WERI-Rb-1 (cell line): ENCODE measurements at regions not wholly inside any gene's neighbourhood (a gene's known extent, or its start where the extent isn't known, plus 50 kb on each side); places are given as distances from the start of the nearest gene placed in this dataset.

Experiments
- DNase-seq: peaks from one replicate; pipeline ENCODE4 v3.0.0-alpha.2; 2020
- H3K27ac ChIP-seq: fragments of 250-450 bp; sonication (Bioruptor Pico); 2 replicates; pipeline ENCODE4 v1.5.1; 2020; ENCODE audit warnings: mild to moderate bottlenecking, moderate library complexity
- H3K27me3 ChIP-seq: fragments of 250-450 bp; sonication (Bioruptor Pico); 2 replicates; pipeline ENCODE4 v1.5.1; 2021; ENCODE audit warnings: mild to moderate bottlenecking, low read depth, moderate library complexity; ENCODE audit not compliant: insufficient read depth, severe bottlenecking
- H3K36me3 ChIP-seq: fragments of 250-450 bp; sonication (Bioruptor Pico); 2 replicates; pipeline ENCODE4 v1.5.1; 2020; ENCODE audit warnings: mild to moderate bottlenecking, moderate library complexity
- H3K4me3 ChIP-seq: 2 replicates; pipeline ENCODE4 v1.5.1; 2011; ENCODE audit warnings: low read depth, mild to moderate bottlenecking, control low read depth, low read length
- H3K9me3 ChIP-seq: fragments of 250-450 bp; sonication (Bioruptor Pico); 2 replicates; pipeline ENCODE4 v1.5.1; 2021; ENCODE audit warnings: mild to moderate bottlenecking, moderate library complexity; ENCODE audit not compliant: severe bottlenecking
- TF ChIP-seq, protein P1 (sequence below): IDR thresholded peaks from 2 replicates; pipeline ENCODE4 v1.5.1; 2011; ENCODE audit warnings: low read depth, mild to moderate bottlenecking, control low read depth, inconsistent platforms, low read length

DNA sequence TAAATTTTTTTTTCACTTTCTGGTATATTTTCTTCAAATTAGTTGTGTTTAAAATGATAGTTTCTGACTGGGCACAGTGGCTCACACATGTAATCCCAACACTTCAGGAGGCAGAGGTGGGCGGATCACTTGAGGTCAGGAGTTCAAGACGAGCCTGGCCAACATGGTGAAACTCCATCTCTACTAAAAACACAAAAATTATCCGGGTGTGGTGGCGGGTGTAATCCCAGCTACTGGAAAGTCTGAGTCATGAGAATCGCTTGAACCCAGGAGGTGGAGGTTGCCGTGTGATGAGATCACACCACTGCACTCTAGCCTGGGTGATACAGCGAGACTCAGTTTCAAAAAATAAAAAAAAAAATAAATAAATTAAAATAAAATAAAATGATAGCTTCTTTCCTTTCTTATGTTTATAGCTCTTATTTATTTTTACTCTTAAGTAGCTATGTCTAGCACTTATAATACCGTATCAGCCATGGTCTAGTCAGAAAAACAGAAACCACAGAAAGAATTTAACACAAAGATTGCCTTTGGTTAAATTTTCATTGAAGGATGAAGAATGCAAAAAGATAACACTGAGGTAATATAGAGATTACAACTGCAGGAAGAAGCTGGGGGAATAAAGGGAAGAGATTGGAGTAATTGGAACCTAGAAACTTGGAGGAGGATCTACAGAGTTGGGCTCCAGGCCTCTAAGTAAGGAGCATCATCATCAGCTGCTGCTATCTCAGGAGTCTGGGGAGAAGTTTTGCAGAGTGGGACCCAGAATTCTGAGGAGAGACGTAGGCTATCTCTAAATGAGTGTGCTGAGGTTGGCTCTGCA is 54.7 kb upstream of the MBOAT2 start:
- no peak for DNase-seq

DNA sequence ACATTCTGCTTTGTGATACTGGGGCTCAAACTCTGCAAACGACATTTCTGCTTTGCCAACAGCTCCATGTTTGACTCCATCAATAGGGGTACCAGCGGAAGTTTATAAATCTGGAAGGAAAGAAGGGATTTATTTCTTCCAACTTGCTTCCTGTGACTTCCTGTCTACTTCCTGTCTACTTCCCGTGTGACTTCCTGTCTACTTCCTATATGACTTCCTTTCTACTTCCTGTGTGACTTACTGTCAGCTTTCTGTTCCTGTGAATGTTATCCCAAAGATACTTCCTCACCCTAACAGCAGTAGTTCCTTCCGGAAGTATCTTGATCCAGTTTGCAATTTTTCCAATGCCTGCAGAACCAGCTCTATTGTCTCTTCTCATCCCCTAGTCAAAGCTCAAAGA is 52.0 kb upstream of the MBOAT2 start:
- no peak overlapping the region for H3K4me3 ChIP-seq
- H3K27ac ChIP-seq = no peak overlapping the region
- TF ChIP-seq, protein P1, sequence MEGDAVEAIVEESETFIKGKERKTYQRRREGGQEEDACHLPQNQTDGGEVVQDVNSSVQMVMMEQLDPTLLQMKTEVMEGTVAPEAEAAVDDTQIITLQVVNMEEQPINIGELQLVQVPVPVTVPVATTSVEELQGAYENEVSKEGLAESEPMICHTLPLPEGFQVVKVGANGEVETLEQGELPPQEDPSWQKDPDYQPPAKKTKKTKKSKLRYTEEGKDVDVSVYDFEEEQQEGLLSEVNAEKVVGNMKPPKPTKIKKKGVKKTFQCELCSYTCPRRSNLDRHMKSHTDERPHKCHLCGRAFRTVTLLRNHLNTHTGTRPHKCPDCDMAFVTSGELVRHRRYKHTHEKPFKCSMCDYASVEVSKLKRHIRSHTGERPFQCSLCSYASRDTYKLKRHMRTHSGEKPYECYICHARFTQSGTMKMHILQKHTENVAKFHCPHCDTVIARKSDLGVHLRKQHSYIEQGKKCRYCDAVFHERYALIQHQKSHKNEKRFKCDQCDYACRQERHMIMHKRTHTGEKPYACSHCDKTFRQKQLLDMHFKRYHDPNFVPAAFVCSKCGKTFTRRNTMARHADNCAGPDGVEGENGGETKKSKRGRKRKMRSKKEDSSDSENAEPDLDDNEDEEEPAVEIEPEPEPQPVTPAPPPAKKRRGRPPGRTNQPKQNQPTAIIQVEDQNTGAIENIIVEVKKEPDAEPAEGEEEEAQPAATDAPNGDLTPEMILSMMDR = no peak
- H3K27me3 ChIP-seq = no peaks in the 10 kb centered on the region
- H3K9me3 ChIP-seq = peaks cover 7% of the 10 kb centered on the region
- no peaks in the 10 kb centered on the region for H3K36me3 ChIP-seq
- DNase-seq = no peak

More for the DNA sequence above, 54.7 kb upstream of the MBOAT2 start:
- TF ChIP-seq, protein P1 = no peak
- no peak overlapping the region for H3K27ac ChIP-seq
- H3K36me3 ChIP-seq = no peaks in the 10 kb centered on the region
- H3K27me3 ChIP-seq = no peaks in the 10 kb centered on the region
- peaks cover 7% of the 10 kb centered on the region for H3K9me3 ChIP-seq
- no peak overlapping the region for H3K4me3 ChIP-seq

DNA sequence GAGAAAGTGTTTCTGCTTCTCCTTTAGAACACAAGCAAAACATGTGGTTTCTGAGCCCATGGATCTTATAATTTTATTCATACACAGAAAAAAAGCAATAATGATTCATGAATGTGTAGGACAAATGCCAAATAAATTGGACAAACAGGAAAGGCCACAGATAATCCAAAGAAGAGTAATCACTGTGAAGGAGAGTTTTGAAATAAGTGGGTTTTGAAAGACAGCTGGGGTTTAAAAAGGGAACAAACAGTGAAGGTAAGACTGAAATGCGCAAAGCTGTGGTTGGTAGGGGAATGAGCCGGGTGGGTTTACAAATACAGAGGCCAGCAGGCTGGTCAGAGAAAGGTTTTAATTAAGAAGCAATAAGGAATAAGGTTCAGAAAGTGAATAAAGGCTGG is 50.0 kb upstream of the MBOAT2 start:
- TF ChIP-seq, protein P1 = no peak
- DNase-seq = no peak

More for the DNA sequence above, 50.0 kb upstream of the MBOAT2 start:
- Histone ChIP-seq H3K27ac (no peak overlapping the region), H3K27me3 (no peaks in the 10 kb centered on the region), H3K4me3 (no peak overlapping the region), H3K36me3 (no peaks in the 10 kb centered on the region), H3K9me3 (peaks cover 7% of the 10 kb centered on the region)
